HG03064 (cell line): ENCODE measurements at regions not wholly inside any gene's neighbourhood (a gene's known extent, or its start where the extent isn't known, plus 50 kb on each side); places are given as distances from the start of the nearest gene placed in this dataset.
"Not testable (repeated sequence)": the region's sequence is repeated elsewhere in the genome, so short reads cannot be mapped to it uniquely, and the experiment has no call there.

Experiments
- ATAC-seq: cut with Tn5 transposase; IDR thresholded peaks from one replicate; pipeline ENCODE4 v1.9.1; 2021; ENCODE audit warnings: low read depth; ENCODE audit not compliant: unreplicated experiment

- ATAC-seq, result no peak
Observed at GRCh38 chr6:11961923-11962322, 50.2 kb upstream of the HIVEP1 start.

GRCh38 chr6:11960909-11961779 is 51.0 kb upstream of the HIVEP1 start:
- no peak for ATAC-seq

- no peak for ATAC-seq
Observed at GRCh38 chr6:11956781-11957180, 55.3 kb upstream of the HIVEP1 start.

GRCh38 chr6:11953641-11954040 is 58.5 kb upstream of the HIVEP1 start:
- ATAC-seq, result no peak

- ATAC-seq, result no peak
Observed at GRCh38 chr6:11952316-11952715, 59.8 kb upstream of the HIVEP1 start.

GRCh38 chr6:11951868-11952267 is 60.2 kb upstream of the HIVEP1 start:
- no peak for ATAC-seq

GRCh38 chr6:11950109-11950508 is 62.0 kb upstream of the HIVEP1 start:
- no peak for ATAC-seq

- ATAC-seq, result no peak
Observed at GRCh38 chr6:11947575-11947974, 64.5 kb upstream of the HIVEP1 start.

- no peak for ATAC-seq
Observed at GRCh38 chr6:11947063-11947462, 65.0 kb upstream of the HIVEP1 start.

GRCh38 chr6:11944111-11944510 is 68.0 kb upstream of the HIVEP1 start:
- ATAC-seq, result no peak

GRCh38 chr6:11943060-11943459 is 69.1 kb upstream of the HIVEP1 start:
- no peak for ATAC-seq

GRCh38 chr6:11942185-11942864 is 69.8 kb upstream of the HIVEP1 start:
- no peak for ATAC-seq

- not testable (repeated sequence) for ATAC-seq
Observed at GRCh38 chr6:11940532-11941166, 71.5 kb upstream of the HIVEP1 start.

GRCh38 chr6:11938285-11938890 is 73.7 kb upstream of the HIVEP1 start:
- ATAC-seq, result no peak

GRCh38 chr6:11934638-11935037 is 77.5 kb upstream of the HIVEP1 start:
- no peak for ATAC-seq

- ATAC-seq, result not testable (repeated sequence)
Observed at GRCh38 chr6:11932892-11933291, 79.2 kb upstream of the HIVEP1 start.

GRCh38 chr6:11931296-11932035 is 80.6 kb upstream of the HIVEP1 start:
- no peak for ATAC-seq

- ATAC-seq, result not testable (repeated sequence)
Observed at GRCh38 chr6:11930834-11931233, 81.3 kb upstream of the HIVEP1 start.

GRCh38 chr6:11930240-11930639 is 81.9 kb upstream of the HIVEP1 start:
- no peak for ATAC-seq

GRCh38 chr6:11929241-11929835 is 82.8 kb upstream of the HIVEP1 start:
- no peak for ATAC-seq
